GM23338 (cell line): ENCODE measurements at regions not wholly inside any gene's neighbourhood (a gene's known extent, or its start where the extent isn't known, plus 50 kb on each side); places are given as distances from the start of the nearest gene placed in this dataset.
"Not testable (repeated sequence)": the region's sequence is repeated elsewhere in the genome, so short reads cannot be mapped to it uniquely, and the experiment has no call there.

Experiments used
- ATAC-seq: fragments of 200-7000 bp; cut with Tn5 transposase; 3 replicates; pipeline ENCODE4 v1.9.1; 2020
- DNase-seq: peaks from one replicate; pipeline ENCODE4 v3.0.0-alpha.2; 2015; ENCODE audit warnings: low spot score
- H2AFZ ChIP-seq: fragments of 200-600 bp; sonication (generic); 2 replicates; pipeline ENCODE4 v1.8.0; 2016; ENCODE audit warnings: antibody characterized with exemption, mild to moderate bottlenecking, moderate library complexity
- H3F3A ChIP-seq: fragments of 200-600 bp; sonication (generic); replicated peaks from 2 replicates; pipeline ENCODE4 v1.8.0; 2017; ENCODE audit warnings: antibody characterized with exemption, mixed run types, low read depth
- H3K27ac ChIP-seq: fragments of 200-600 bp; sonication (generic); 2 replicates; pipeline ENCODE4 v1.6.1; 2016; ENCODE audit warnings: low read depth
- H3K27me3 ChIP-seq: fragments of 200-600 bp; sonication (generic); 2 replicates; pipeline ENCODE4 v1.8.0; 2016; ENCODE audit warnings: mild to moderate bottlenecking, mixed run types, moderate library complexity; ENCODE audit not compliant: insufficient read depth
- H3K36me3 ChIP-seq: fragments of 200-600 bp; sonication (generic); 2 replicates; pipeline ENCODE4 v1.8.0; 2016; ENCODE audit warnings: mild to moderate bottlenecking; ENCODE audit not compliant: insufficient read depth
- H3K4me1 ChIP-seq: fragments of 200-600 bp; sonication (generic); 2 replicates; pipeline ENCODE4 v1.8.0; 2016; ENCODE audit warnings: mild to moderate bottlenecking, moderate library complexity; ENCODE audit not compliant: insufficient read depth
- H3K4me2 ChIP-seq: fragments of 200-600 bp; sonication (generic); 2 replicates; pipeline ENCODE4 v1.7.1; 2017; ENCODE audit warnings: mixed run types
- H3K4me3 ChIP-seq: fragments of 200-600 bp; sonication (generic); 2 replicates; pipeline ENCODE4 v1.6.1; 2016; ENCODE audit warnings: mixed run types
- H3K79me2 ChIP-seq: fragments of 200-600 bp; sonication (generic); replicated peaks from 2 replicates; pipeline ENCODE4 v1.8.0; 2017; ENCODE audit warnings: mild to moderate bottlenecking; ENCODE audit not compliant: insufficient read depth
- H3K9me2 ChIP-seq: fragments of 200-600 bp; sonication (generic); 2 replicates; pipeline ENCODE4 v1.8.0; 2017; ENCODE audit not compliant: insufficient read depth
- H4K20me1 ChIP-seq: fragments of 200-600 bp; sonication (generic); replicated peaks from 2 replicates; pipeline ENCODE4 v1.8.0; 2017; ENCODE audit warnings: mild to moderate bottlenecking; ENCODE audit not compliant: insufficient read depth
- H3K27ac Mint-ChIP-seq: 2 replicates; pipeline ENCODE4 v1.8.0; 2020; ENCODE audit warnings: inconsistent platforms, mild to moderate bottlenecking, moderate library complexity, mixed read lengths
- H3K27me3 Mint-ChIP-seq: 3 replicates; pipeline ENCODE4 v1.8.0; 2022; ENCODE audit warnings: low read depth, mild to moderate bottlenecking, moderate library complexity, mixed read lengths, inconsistent platforms; ENCODE audit not compliant: insufficient read depth, poor library complexity
- H3K36me3 Mint-ChIP-seq: 3 replicates; pipeline ENCODE4 v1.8.0; 2021; ENCODE audit warnings: low read depth, mild to moderate bottlenecking, inconsistent platforms, moderate library complexity, mixed read lengths
- H3K4me1 Mint-ChIP-seq: 3 replicates; pipeline ENCODE4 v1.8.0; 2020; ENCODE audit warnings: mild to moderate bottlenecking, inconsistent platforms, mixed read lengths
- H3K4me3 Mint-ChIP-seq: 3 replicates; pipeline ENCODE4 v1.8.0; 2021; ENCODE audit warnings: moderate library complexity, mild to moderate bottlenecking, inconsistent platforms, mixed read lengths
- H3K9me3 Mint-ChIP-seq: 3 replicates; pipeline ENCODE4 v1.8.0; 2020; ENCODE audit warnings: moderate library complexity, mild to moderate bottlenecking, inconsistent platforms, mixed read lengths
- EZH2 ChIP-seq: fragments of 200-600 bp; sonication (generic); IDR thresholded peaks from one replicate; pipeline ENCODE4 v1.8.0; 2017; ENCODE audit warnings: antibody characterized with exemption, mild to moderate bottlenecking, low read depth; ENCODE audit not compliant: unreplicated experiment
- JUNB ChIP-seq: IDR thresholded peaks from one replicate; pipeline ENCODE4 v1.6.1; 2016; ENCODE audit warnings: antibody characterized with exemption; ENCODE audit not compliant: unreplicated experiment
- NANOG ChIP-seq: IDR thresholded peaks from 2 replicates; pipeline ENCODE4 v1.6.1; 2016; ENCODE audit warnings: antibody characterized with exemption, borderline replicate concordance
- REST ChIP-seq: IDR thresholded peaks from one replicate; pipeline ENCODE4 v1.6.1; 2018; ENCODE audit warnings: antibody characterized with exemption; ENCODE audit not compliant: unreplicated experiment
- STAT1 ChIP-seq: IDR thresholded peaks from one replicate; pipeline ENCODE4 v1.6.1; 2016; ENCODE audit warnings: antibody characterized with exemption; ENCODE audit not compliant: unreplicated experiment
- ZNF114 ChIP-seq: fragments of 250-450 bp; sonication (Bioruptor Pico); IDR thresholded peaks from 2 replicates; pipeline ENCODE4 v1.5.0; 2020; ENCODE audit warnings: mild to moderate bottlenecking, moderate library complexity
- ZNF462 ChIP-seq: fragments of 250-450 bp; sonication (Bioruptor Pico); IDR thresholded peaks from 2 replicates; pipeline ENCODE4 v1.5.0; 2020; ENCODE audit warnings: mild to moderate bottlenecking, moderate library complexity

GRCh38 chr7:65489260-65489767, 115.7 kb downstream of the ZNF92 start (continued):
- TF ChIP-seq REST, result no peak
- no peak for TF ChIP-seq ZNF114 (CRISPR knock-in tag)

- H3K36me3 Mint-ChIP-seq, H3K4me3 ChIP-seq, H3K27ac ChIP-seq, H3K4me2 ChIP-seq, H2AFZ ChIP-seq, H3K9me3 Mint-ChIP-seq, H3K36me3 ChIP-seq, H3K4me1 ChIP-seq, H4K20me1 ChIP-seq, H3K27ac Mint-ChIP-seq, H3K27me3 ChIP-seq, H3K4me1 Mint-ChIP-seq, DNase-seq, H3K4me3 Mint-ChIP-seq, H3K27me3 Mint-ChIP-seq, ATAC-seq, H3K9me2 ChIP-seq, H3F3A ChIP-seq, H3K79me2 ChIP-seq: not testable (repeated sequence)
Measured at GRCh38 chr7:65496697-65497096, 123.0 kb downstream of the ZNF92 start.

- no peaks in the 10 kb centered on the region for H3K27me3 Mint-ChIP-seq
- no peak overlapping the region for H3K27ac Mint-ChIP-seq
- no peaks in the 10 kb centered on the region for H3K36me3 ChIP-seq
- no peak overlapping the region for H3K4me3 ChIP-seq
- H3K36me3 Mint-ChIP-seq, result no peaks in the 10 kb centered on the region
- H3K9me3 Mint-ChIP-seq, result no peaks in the 10 kb centered on the region
- H3K4me1 ChIP-seq, result no peaks in the 10 kb centered on the region
- no peak overlapping the region for H3K27ac ChIP-seq
- DNase-seq (no peak), ATAC-seq (no peak)
- H3K9me2 ChIP-seq, result peaks cover 11% of the 10 kb centered on the region
- no peaks in the 10 kb centered on the region for H4K20me1 ChIP-seq
- no peaks in the 10 kb centered on the region for H3F3A ChIP-seq
- H3K79me2 ChIP-seq, result no peaks in the 10 kb centered on the region
- no peaks in the 10 kb centered on the region for H3K4me1 Mint-ChIP-seq
- H2AFZ ChIP-seq, result no peak overlapping the region
- H3K4me3 Mint-ChIP-seq, result no peak overlapping the region
- no peak overlapping the region for H3K4me2 ChIP-seq
- peaks cover 30% of the 10 kb centered on the region for H3K27me3 ChIP-seq
- TF ChIP-seq NANOG, result no peak
- TF ChIP-seq ZNF462 (CRISPR knock-in tag), result no peak
- no peak for TF ChIP-seq STAT1
- no peak for TF ChIP-seq ZNF114 (CRISPR knock-in tag)
- no peak for TF ChIP-seq EZH2
- TF ChIP-seq JUNB, result no peak
Measured at GRCh38 chr7:65503434-65504152, 129.9 kb downstream of the ZNF92 start.
